B cell (primary cell): ENCODE measurements at regions not wholly inside any gene's neighbourhood (a gene's known extent, or its start where the extent isn't known, plus 50 kb on each side); places are given as distances from the start of the nearest gene placed in this dataset.

Experiments used
- ATAC-seq: fragments of 200-7000 bp; cut with Tn5 transposase; one replicate; pipeline ENCODE4 v1.10.0; 2021; ENCODE audit warnings: low read depth, mild to moderate bottlenecking, moderate number of reproducible peaks, moderate library complexity
- CTCF ChIA-PET: fragments of 350-600 bp; sonication (Branson Sonifier 250); formaldehyde crosslinking; loops from one replicate; lab custom pipeline; 2021; ENCODE audit warnings: antibody characterized with exemption, inconsistent platforms; lab: Charles Lee
- POLR2A ChIA-PET: fragments of 350-600 bp; sonication (Branson Sonifier 250); formaldehyde crosslinking; loops from one replicate; lab custom pipeline; 2021; ENCODE audit warnings: antibody characterized with exemption; lab: Charles Lee
- DNase-seq: peaks from one replicate; pipeline ENCODE4 v3.0.0; 2013
- H2AFZ ChIP-seq: 2 replicates; pipeline ENCODE4 v1.6.1; 2012; ENCODE audit warnings: mild to moderate bottlenecking, low read depth, low read length; ENCODE audit not compliant: insufficient read depth, poor library complexity, severe bottlenecking
- H3K27ac ChIP-seq, 2 donors: 1 replicate in 1 of 2; 2 replicates in 1 of 2; pipeline ENCODE4 v1.5.1; 2012 to 2013; ENCODE audit warnings: low read length in 2 of 2, mild to moderate bottlenecking in 2 of 2, moderate library complexity in 1 of 2
- H3K27me3 ChIP-seq, 4 experiments: fragments of 200-600 bp in 1 of 4; sonication (generic) in 1 of 4; replicated peaks in 1 of 4; 1 replicate in 2 of 4; 2 replicates in 2 of 4; pipeline versions ENCODE4 v1.6.1 to v1.7.0; 2013 to 2016; ENCODE audit warnings: low read length in 3 of 4, mild to moderate bottlenecking in 2 of 4, mixed read lengths in 1 of 4, moderate library complexity in 1 of 4; ENCODE audit not compliant: insufficient read depth in 4 of 4, control insufficient read depth in 3 of 4; ENCODE audit errors: control extremely low read depth in 1 of 4
- H3K36me3 ChIP-seq, 2 experiments: replicated peaks in 1 of 2; 1 replicate in 1 of 2; 2 replicates in 1 of 2; pipeline versions ENCODE4 v1.6.1 to v1.7.1; 2013; ENCODE audit warnings: low read length in 1 of 2; ENCODE audit not compliant: insufficient read depth in 2 of 2, control insufficient read depth in 1 of 2; ENCODE audit errors: control extremely low read depth in 1 of 2, extremely low read depth in 1 of 2
- H3K4me1 ChIP-seq, 2 donors: fragments of 200-600 bp in 1 of 2; sonication (generic) in 1 of 2; 1 replicate in 1 of 2; 2 replicates in 1 of 2; pipeline versions ENCODE4 v1.5.1 to v1.6.1; 2013 to 2017; ENCODE audit warnings: low read length in 2 of 2; ENCODE audit not compliant: control insufficient read depth in 2 of 2, insufficient read depth in 2 of 2
- H3K4me2 ChIP-seq: replicated peaks from 2 replicates; pipeline ENCODE3; 2012; ENCODE audit warnings: mild to moderate bottlenecking, low read depth, low read length; ENCODE audit not compliant: poor library complexity, severe bottlenecking
- H3K4me3 ChIP-seq, 5 experiments: fragments of 200-600 bp in 1 of 5; sonication (generic) in 1 of 5; 1 replicate in 3 of 5; 2 replicates in 2 of 5; pipeline versions ENCODE4 v1.5.1 to v1.7.0; 2011 to 2016; ENCODE audit warnings: low read length in 4 of 5, mild to moderate bottlenecking in 4 of 5, low read depth in 2 of 5, control low read depth in 1 of 5, moderate library complexity in 1 of 5; ENCODE audit not compliant: insufficient read depth in 1 of 5; ENCODE audit errors: control extremely low read depth in 1 of 5, extremely low read depth in 1 of 5
- H3K79me2 ChIP-seq: fragments of 200-600 bp; sonication (generic); one replicate; pipeline ENCODE4 v1.6.0; 2016; ENCODE audit warnings: low read length; ENCODE audit not compliant: control insufficient read depth, insufficient read depth
- H3K9ac ChIP-seq: fragments of 200-600 bp; sonication (generic); 2 replicates; pipeline ENCODE4 v1.6.1; 2017; ENCODE audit warnings: mild to moderate bottlenecking, low read length, moderate library complexity
- H3K9me3 ChIP-seq, 3 donors: one replicate each; pipeline versions ENCODE4 v1.6.1 to v1.7.1; 2013; ENCODE audit warnings: low read length in 2 of 3; ENCODE audit not compliant: control insufficient read depth in 2 of 3, insufficient read depth in 1 of 3; ENCODE audit errors: control extremely low read depth in 1 of 3
- H4K20me1 ChIP-seq: 2 replicates; pipeline ENCODE4 v1.6.0; 2012; ENCODE audit warnings: mild to moderate bottlenecking, low read length; ENCODE audit not compliant: insufficient read depth, control insufficient read depth, poor library complexity, severe bottlenecking
- H3K27ac Mint-ChIP-seq: one replicate; pipeline ENCODE4 v1.8.0; 2021; ENCODE audit warnings: mixed read lengths
- H3K27me3 Mint-ChIP-seq: one replicate; pipeline ENCODE4 v1.8.0; 2021; ENCODE audit warnings: mixed read lengths
- H3K4me1 Mint-ChIP-seq: one replicate; pipeline ENCODE4 v1.8.0; 2021; ENCODE audit warnings: mixed read lengths
- H3K4me3 Mint-ChIP-seq: one replicate; pipeline ENCODE4 v1.8.0; 2021; ENCODE audit warnings: mixed read lengths
- H3K9me3 Mint-ChIP-seq: one replicate; pipeline ENCODE4 v1.8.0; 2022; ENCODE audit warnings: mixed read lengths; ENCODE audit not compliant: insufficient read depth
- EZH2 ChIP-seq: IDR thresholded peaks from 2 replicates; pipeline ENCODE4 v1.6.1; 2012; ENCODE audit warnings: borderline replicate concordance, low read depth, mild to moderate bottlenecking, moderate library complexity, low read length; ENCODE audit not compliant: insufficient read depth, poor library complexity, severe bottlenecking
- WGBS: methylation state at CpG from one replicate; pipeline ENCODE4 v1.1.5; 2013; ENCODE audit warnings: missing lambda C conversion rate; ENCODE audit not compliant: insufficient coverage; 5-methylcytosine and 5-hydroxymethylcytosine counted together
- intact Hi-C: fragments of 100-400 bp; cut with micrococcal nuclease; formaldehyde crosslinking; loops from one replicate; pipeline ENCODE4 v1.10.0; 2022
- TF ChIP-seq, protein P1 (sequence below): fragments of 200-600 bp; IDR thresholded peaks from one replicate; pipeline ENCODE4 v1.8.0; 2022; ENCODE audit warnings: antibody characterized with exemption, mild to moderate bottlenecking

DNA sequence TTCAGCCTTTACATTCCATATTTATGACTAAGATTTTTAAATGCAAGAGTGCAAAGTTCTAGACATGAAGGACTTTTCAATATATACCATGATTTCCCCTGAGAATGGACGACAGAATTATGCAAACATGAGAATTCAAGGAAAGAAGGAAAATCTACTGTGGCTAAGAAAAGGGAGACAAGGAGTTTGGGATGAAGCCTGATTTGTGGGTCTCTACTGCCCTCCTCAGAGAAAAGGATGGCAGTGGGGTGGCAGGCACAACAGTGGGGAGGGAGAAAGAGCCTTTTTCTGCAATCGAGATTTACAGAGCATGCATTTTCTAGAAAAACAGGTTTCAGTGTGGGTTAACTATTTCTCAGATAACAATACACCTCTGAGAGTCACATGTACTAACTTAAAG, 466.9 kb upstream of the NRSN1 start:
- Histone ChIP-seq H3K27me3 (no peaks in the 10 kb centered on the region), H3K36me3 (no peaks in the 10 kb centered on the region), H3K4me2 (no peak overlapping the region), H3K27ac (no peak overlapping the region), H3K9ac (no peak overlapping the region), H3K4me3 (no peak overlapping the region), H4K20me1 (no peaks in the 10 kb centered on the region), H2AFZ (no peak overlapping the region), H3K79me2 (no peaks in the 10 kb centered on the region), H3K9me3 (no peaks in the 10 kb centered on the region), H3K4me1 (no peaks in the 10 kb centered on the region)
- no CpG with 5 or more reads among the region's 2 CpGs for WGBS
- H3K27ac Mint-ChIP-seq = no peak overlapping the region
- no peaks in the 10 kb centered on the region for H3K4me1 Mint-ChIP-seq
- ChIA-PET POLR2A (no interaction called here), CTCF (no interaction called here)
- intact Hi-C loops = no loop called here
- no peaks in the 10 kb centered on the region for H3K27me3 Mint-ChIP-seq
- no peak for DNase-seq
- no peaks in the 10 kb centered on the region for H3K9me3 Mint-ChIP-seq
- TF ChIP-seq, protein P1, sequence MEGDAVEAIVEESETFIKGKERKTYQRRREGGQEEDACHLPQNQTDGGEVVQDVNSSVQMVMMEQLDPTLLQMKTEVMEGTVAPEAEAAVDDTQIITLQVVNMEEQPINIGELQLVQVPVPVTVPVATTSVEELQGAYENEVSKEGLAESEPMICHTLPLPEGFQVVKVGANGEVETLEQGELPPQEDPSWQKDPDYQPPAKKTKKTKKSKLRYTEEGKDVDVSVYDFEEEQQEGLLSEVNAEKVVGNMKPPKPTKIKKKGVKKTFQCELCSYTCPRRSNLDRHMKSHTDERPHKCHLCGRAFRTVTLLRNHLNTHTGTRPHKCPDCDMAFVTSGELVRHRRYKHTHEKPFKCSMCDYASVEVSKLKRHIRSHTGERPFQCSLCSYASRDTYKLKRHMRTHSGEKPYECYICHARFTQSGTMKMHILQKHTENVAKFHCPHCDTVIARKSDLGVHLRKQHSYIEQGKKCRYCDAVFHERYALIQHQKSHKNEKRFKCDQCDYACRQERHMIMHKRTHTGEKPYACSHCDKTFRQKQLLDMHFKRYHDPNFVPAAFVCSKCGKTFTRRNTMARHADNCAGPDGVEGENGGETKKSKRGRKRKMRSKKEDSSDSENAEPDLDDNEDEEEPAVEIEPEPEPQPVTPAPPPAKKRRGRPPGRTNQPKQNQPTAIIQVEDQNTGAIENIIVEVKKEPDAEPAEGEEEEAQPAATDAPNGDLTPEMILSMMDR = no peak
- no peak for TF ChIP-seq EZH2
- no peak for ATAC-seq
- H3K4me3 Mint-ChIP-seq = no peak overlapping the region

DNA sequence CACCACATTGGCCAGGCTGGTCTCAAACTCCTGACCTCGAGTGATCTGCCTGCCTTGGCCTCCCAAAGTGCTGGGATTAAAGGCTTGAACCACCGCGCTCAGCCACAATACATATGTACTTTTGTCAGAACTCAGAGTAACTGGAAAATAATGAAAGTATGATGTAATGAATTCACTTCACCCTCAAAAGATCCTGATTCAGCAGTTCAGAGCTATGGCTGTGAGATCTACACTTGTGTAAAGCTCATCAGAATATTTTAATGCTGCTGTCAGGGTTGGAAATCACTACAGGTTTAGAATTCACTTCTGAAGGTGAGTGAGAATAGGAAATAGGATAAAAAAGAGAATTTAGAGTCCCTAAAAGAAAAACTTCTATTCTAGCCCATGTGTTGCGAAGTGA, 464.5 kb upstream of the NRSN1 start:
- H3K36me3 ChIP-seq = no peaks in the 10 kb centered on the region
- no peak for ATAC-seq
- no peak overlapping the region for H3K4me3 ChIP-seq
- H3K9me3 ChIP-seq = no peaks in the 10 kb centered on the region
- TF ChIP-seq, protein P1 = no peak
- TF ChIP-seq EZH2 = no peak
- no peak overlapping the region for H3K9ac ChIP-seq
- Mint-ChIP-seq H3K4me1 (no peaks in the 10 kb centered on the region), H3K9me3 (peaks cover under 1% of the 10 kb centered on the region), H3K4me3 (no peak overlapping the region), H3K27ac (no peak overlapping the region), H3K27me3 (no peaks in the 10 kb centered on the region)
- DNase-seq = no peak
- WGBS = 88% methylated on average over 1 of the region's 4 CpGs
- H3K79me2 ChIP-seq = no peaks in the 10 kb centered on the region
- intact Hi-C loops = no loop called here
- ChIA-PET CTCF (no interaction called here), POLR2A (no interaction called here)
- H3K4me2 ChIP-seq = no peak overlapping the region
- no peaks in the 10 kb centered on the region for H3K27me3 ChIP-seq
- no peaks in the 10 kb centered on the region for H4K20me1 ChIP-seq
- H2AFZ ChIP-seq = no peak overlapping the region
- H3K27ac ChIP-seq = no peak overlapping the region
- H3K4me1 ChIP-seq = no peaks in the 10 kb centered on the region
